B cell (primary cell): ENCODE measurements at regions not wholly inside any gene's neighbourhood (a gene's known extent, or its start where the extent isn't known, plus 50 kb on each side); places are given as distances from the start of the nearest gene placed in this dataset.
"Not testable (repeated sequence)": the region's sequence is repeated elsewhere in the genome, so short reads cannot be mapped to it uniquely, and the experiment has no call there.

ENCODE experiments used
- ATAC-seq: fragments of 200-7000 bp; cut with Tn5 transposase; one replicate; pipeline ENCODE4 v1.10.0; 2021; ENCODE audit warnings: low read depth, mild to moderate bottlenecking, moderate number of reproducible peaks, moderate library complexity
- CTCF ChIA-PET: fragments of 350-600 bp; sonication (Branson Sonifier 250); formaldehyde crosslinking; loops from one replicate; lab custom pipeline; 2021; ENCODE audit warnings: antibody characterized with exemption, inconsistent platforms; lab: Charles Lee
- POLR2A ChIA-PET: fragments of 350-600 bp; sonication (Branson Sonifier 250); formaldehyde crosslinking; loops from one replicate; lab custom pipeline; 2021; ENCODE audit warnings: antibody characterized with exemption; lab: Charles Lee
- DNase-seq: peaks from one replicate; pipeline ENCODE4 v3.0.0; 2013
- H2AFZ ChIP-seq: 2 replicates; pipeline ENCODE4 v1.6.1; 2012; ENCODE audit warnings: mild to moderate bottlenecking, low read depth, low read length; ENCODE audit not compliant: insufficient read depth, poor library complexity, severe bottlenecking
- H3K27ac ChIP-seq, 2 donors: 1 replicate in 1 of 2; 2 replicates in 1 of 2; pipeline ENCODE4 v1.5.1; 2012 to 2013; ENCODE audit warnings: low read length in 2 of 2, mild to moderate bottlenecking in 2 of 2, moderate library complexity in 1 of 2
- H3K27me3 ChIP-seq, 4 experiments: fragments of 200-600 bp in 1 of 4; sonication (generic) in 1 of 4; replicated peaks in 1 of 4; 1 replicate in 2 of 4; 2 replicates in 2 of 4; pipeline versions ENCODE4 v1.6.1 to v1.7.0; 2013 to 2016; ENCODE audit warnings: low read length in 3 of 4, mild to moderate bottlenecking in 2 of 4, mixed read lengths in 1 of 4, moderate library complexity in 1 of 4; ENCODE audit not compliant: insufficient read depth in 4 of 4, control insufficient read depth in 3 of 4; ENCODE audit errors: control extremely low read depth in 1 of 4
- H3K36me3 ChIP-seq, 2 experiments: replicated peaks in 1 of 2; 1 replicate in 1 of 2; 2 replicates in 1 of 2; pipeline versions ENCODE4 v1.6.1 to v1.7.1; 2013; ENCODE audit warnings: low read length in 1 of 2; ENCODE audit not compliant: insufficient read depth in 2 of 2, control insufficient read depth in 1 of 2; ENCODE audit errors: control extremely low read depth in 1 of 2, extremely low read depth in 1 of 2
- H3K4me1 ChIP-seq, 2 donors: fragments of 200-600 bp in 1 of 2; sonication (generic) in 1 of 2; 1 replicate in 1 of 2; 2 replicates in 1 of 2; pipeline versions ENCODE4 v1.5.1 to v1.6.1; 2013 to 2017; ENCODE audit warnings: low read length in 2 of 2; ENCODE audit not compliant: control insufficient read depth in 2 of 2, insufficient read depth in 2 of 2
- H3K4me2 ChIP-seq: replicated peaks from 2 replicates; pipeline ENCODE3; 2012; ENCODE audit warnings: mild to moderate bottlenecking, low read depth, low read length; ENCODE audit not compliant: poor library complexity, severe bottlenecking
- H3K4me3 ChIP-seq, 5 experiments: fragments of 200-600 bp in 1 of 5; sonication (generic) in 1 of 5; 1 replicate in 3 of 5; 2 replicates in 2 of 5; pipeline versions ENCODE4 v1.5.1 to v1.7.0; 2011 to 2016; ENCODE audit warnings: low read length in 4 of 5, mild to moderate bottlenecking in 4 of 5, low read depth in 2 of 5, control low read depth in 1 of 5, moderate library complexity in 1 of 5; ENCODE audit not compliant: insufficient read depth in 1 of 5; ENCODE audit errors: control extremely low read depth in 1 of 5, extremely low read depth in 1 of 5
- H3K79me2 ChIP-seq: fragments of 200-600 bp; sonication (generic); one replicate; pipeline ENCODE4 v1.6.0; 2016; ENCODE audit warnings: low read length; ENCODE audit not compliant: control insufficient read depth, insufficient read depth
- H3K9ac ChIP-seq: fragments of 200-600 bp; sonication (generic); 2 replicates; pipeline ENCODE4 v1.6.1; 2017; ENCODE audit warnings: mild to moderate bottlenecking, low read length, moderate library complexity
- H3K9me3 ChIP-seq, 3 donors: one replicate each; pipeline versions ENCODE4 v1.6.1 to v1.7.1; 2013; ENCODE audit warnings: low read length in 2 of 3; ENCODE audit not compliant: control insufficient read depth in 2 of 3, insufficient read depth in 1 of 3; ENCODE audit errors: control extremely low read depth in 1 of 3
- H4K20me1 ChIP-seq: 2 replicates; pipeline ENCODE4 v1.6.0; 2012; ENCODE audit warnings: mild to moderate bottlenecking, low read length; ENCODE audit not compliant: insufficient read depth, control insufficient read depth, poor library complexity, severe bottlenecking
- H3K27ac Mint-ChIP-seq: one replicate; pipeline ENCODE4 v1.8.0; 2021; ENCODE audit warnings: mixed read lengths
- H3K27me3 Mint-ChIP-seq: one replicate; pipeline ENCODE4 v1.8.0; 2021; ENCODE audit warnings: mixed read lengths
- H3K4me1 Mint-ChIP-seq: one replicate; pipeline ENCODE4 v1.8.0; 2021; ENCODE audit warnings: mixed read lengths
- H3K4me3 Mint-ChIP-seq: one replicate; pipeline ENCODE4 v1.8.0; 2021; ENCODE audit warnings: mixed read lengths
- H3K9me3 Mint-ChIP-seq: one replicate; pipeline ENCODE4 v1.8.0; 2022; ENCODE audit warnings: mixed read lengths; ENCODE audit not compliant: insufficient read depth
- EZH2 ChIP-seq: IDR thresholded peaks from 2 replicates; pipeline ENCODE4 v1.6.1; 2012; ENCODE audit warnings: borderline replicate concordance, low read depth, mild to moderate bottlenecking, moderate library complexity, low read length; ENCODE audit not compliant: insufficient read depth, poor library complexity, severe bottlenecking
- WGBS: methylation state at CpG from one replicate; pipeline ENCODE4 v1.1.5; 2013; ENCODE audit warnings: missing lambda C conversion rate; ENCODE audit not compliant: insufficient coverage; 5-methylcytosine and 5-hydroxymethylcytosine counted together
- intact Hi-C: fragments of 100-400 bp; cut with micrococcal nuclease; formaldehyde crosslinking; loops from one replicate; pipeline ENCODE4 v1.10.0; 2022
- TF ChIP-seq, protein P1 (sequence below): fragments of 200-600 bp; IDR thresholded peaks from one replicate; pipeline ENCODE4 v1.8.0; 2022; ENCODE audit warnings: antibody characterized with exemption, mild to moderate bottlenecking

DNA sequence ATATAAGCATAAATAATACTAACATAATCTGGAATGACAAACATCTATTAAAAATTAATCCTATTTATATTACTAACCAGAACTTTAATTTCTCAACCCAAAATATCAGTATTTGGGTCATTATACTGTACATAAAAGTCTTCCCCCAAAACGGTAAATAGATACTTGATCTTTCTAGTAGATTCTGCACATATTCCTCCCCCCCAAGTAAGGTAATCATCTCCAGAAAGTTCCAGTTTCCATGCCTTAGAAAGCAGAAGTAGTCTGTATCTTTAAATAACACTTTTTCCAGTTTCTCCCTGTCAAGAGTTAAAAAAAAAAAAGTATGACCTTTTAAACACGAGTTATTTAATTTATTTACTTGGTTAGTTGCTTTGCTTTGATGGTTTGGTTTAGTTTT is 150.7 kb upstream of the MB21D2 start:
- intact Hi-C loops = no loop called here
- ChIA-PET POLR2A (no interaction called here), CTCF (no interaction called here)
- no peaks in the 10 kb centered on the region for H3K27me3 Mint-ChIP-seq
- no peak overlapping the region for H3K27ac Mint-ChIP-seq
- DNase-seq (no peak), ATAC-seq (no peak)
- Histone ChIP-seq H3K4me3 (no peak overlapping the region), H3K79me2 (no peaks in the 10 kb centered on the region), H3K4me2 (no peak overlapping the region), H3K9me3 (no peaks in the 10 kb centered on the region), H2AFZ (no peak overlapping the region), H3K36me3 (no peaks in the 10 kb centered on the region), H3K9ac (no peak overlapping the region), H3K27ac (no peak overlapping the region), H3K27me3 (no peaks in the 10 kb centered on the region), H4K20me1 (no peaks in the 10 kb centered on the region), H3K4me1 (no peaks in the 10 kb centered on the region)
- TF ChIP-seq, protein P1, sequence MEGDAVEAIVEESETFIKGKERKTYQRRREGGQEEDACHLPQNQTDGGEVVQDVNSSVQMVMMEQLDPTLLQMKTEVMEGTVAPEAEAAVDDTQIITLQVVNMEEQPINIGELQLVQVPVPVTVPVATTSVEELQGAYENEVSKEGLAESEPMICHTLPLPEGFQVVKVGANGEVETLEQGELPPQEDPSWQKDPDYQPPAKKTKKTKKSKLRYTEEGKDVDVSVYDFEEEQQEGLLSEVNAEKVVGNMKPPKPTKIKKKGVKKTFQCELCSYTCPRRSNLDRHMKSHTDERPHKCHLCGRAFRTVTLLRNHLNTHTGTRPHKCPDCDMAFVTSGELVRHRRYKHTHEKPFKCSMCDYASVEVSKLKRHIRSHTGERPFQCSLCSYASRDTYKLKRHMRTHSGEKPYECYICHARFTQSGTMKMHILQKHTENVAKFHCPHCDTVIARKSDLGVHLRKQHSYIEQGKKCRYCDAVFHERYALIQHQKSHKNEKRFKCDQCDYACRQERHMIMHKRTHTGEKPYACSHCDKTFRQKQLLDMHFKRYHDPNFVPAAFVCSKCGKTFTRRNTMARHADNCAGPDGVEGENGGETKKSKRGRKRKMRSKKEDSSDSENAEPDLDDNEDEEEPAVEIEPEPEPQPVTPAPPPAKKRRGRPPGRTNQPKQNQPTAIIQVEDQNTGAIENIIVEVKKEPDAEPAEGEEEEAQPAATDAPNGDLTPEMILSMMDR = no peak
- TF ChIP-seq EZH2 = no peak
- WGBS = no CpG with 5 or more reads among the region's 2 CpGs
- no peak overlapping the region for H3K4me3 Mint-ChIP-seq
- no peaks in the 10 kb centered on the region for H3K4me1 Mint-ChIP-seq
- no peaks in the 10 kb centered on the region for H3K9me3 Mint-ChIP-seq

DNA sequence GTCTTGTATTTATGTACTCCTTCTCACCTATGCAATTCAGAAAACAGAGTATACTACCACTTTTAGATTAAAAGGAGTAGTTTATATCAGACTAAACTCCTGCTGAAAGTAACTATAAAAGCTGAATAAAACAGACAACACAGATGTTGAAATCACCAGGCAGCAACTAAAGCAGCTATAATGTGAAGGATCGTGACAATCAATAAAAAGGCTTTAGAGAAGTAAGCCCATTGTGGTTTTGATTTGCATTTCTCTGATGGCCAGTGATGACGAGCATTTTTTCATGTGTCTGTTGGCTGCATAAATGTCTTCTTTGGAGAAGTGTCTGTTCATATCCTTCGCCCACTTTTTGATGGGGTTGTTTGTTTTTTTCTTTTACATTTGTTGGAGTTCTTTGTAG is 152.1 kb upstream of the MB21D2 start:
- DNase-seq, intact Hi-C loops, H4K20me1 ChIP-seq, H3K9ac ChIP-seq, H3K4me3 ChIP-seq, H3K4me2 ChIP-seq, H3K27me3 Mint-ChIP-seq, H3K36me3 ChIP-seq, H3K27me3 ChIP-seq, H2AFZ ChIP-seq, ATAC-seq, H3K9me3 ChIP-seq, H3K4me3 Mint-ChIP-seq, H3K4me1 Mint-ChIP-seq, CTCF ChIA-PET, POLR2A ChIA-PET, H3K4me1 ChIP-seq, H3K27ac Mint-ChIP-seq, H3K9me3 Mint-ChIP-seq, H3K27ac ChIP-seq, H3K79me2 ChIP-seq: not testable (repeated sequence)
- WGBS = no CpG with 5 or more reads among the region's 3 CpGs
